ENCODE measurements at regions not wholly inside any gene's neighbourhood (a gene's known extent, or its start where the extent isn't known, plus 50 kb on each side); places are given as distances from the start of the nearest gene placed in this dataset.

- Histone ChIP-seq H3K27ac (no peak overlapping the region), H3K4me1 (no peaks in the 10 kb centered on the region), H3K4me3 (no peak overlapping the region), H3K36me3 (no peaks in the 10 kb centered on the region), H3K27me3 (no peaks in the 10 kb centered on the region), H3K9me3 (no peaks in the 10 kb centered on the region)
- ATAC-seq (no peak), DNase-seq (no peak)
- intact Hi-C loops (cut with DNase I) = no loop called here
- TF ChIP-seq POLR2A (IDR thresholded peaks at IDR 0.05) (no peak), CTCF (IDR thresholded peaks at IDR 0.05) (no peak)
These were observed 107.7 kb upstream of the DCN start for GRCh38 chr12:91290354-91290753.

GRCh38 chr12:91289906-91290305 lies 107.3 kb upstream of the DCN start:
- H3K4me1 ChIP-seq = no peaks in the 10 kb centered on the region
- H3K9me3 ChIP-seq = no peaks in the 10 kb centered on the region
- no peaks in the 10 kb centered on the region for H3K27me3 ChIP-seq
- no peak for DNase-seq
- no peak overlapping the region for H3K4me3 ChIP-seq
- no peak overlapping the region for H3K27ac ChIP-seq
- ATAC-seq = no peak
- intact Hi-C loops (cut with DNase I) = no loop called here
- TF ChIP-seq CTCF (IDR thresholded peaks at IDR 0.05) (no peak), POLR2A (IDR thresholded peaks at IDR 0.05) (no peak)
- H3K36me3 ChIP-seq = no peaks in the 10 kb centered on the region
- 31% methylated on average over 3 of the region's 3 CpGs for WGBS (ENCODE audit: insufficient coverage, low coverage, low lambda C conversion rate, missing lambda C conversion rate)

GRCh38 chr12:91289072-91289471 lies 106.5 kb upstream of the DCN start:
- Histone ChIP-seq H3K27ac (no peak overlapping the region), H3K36me3 (no peaks in the 10 kb centered on the region), H3K27me3 (no peaks in the 10 kb centered on the region), H3K4me1 (no peaks in the 10 kb centered on the region), H3K4me3 (no peak overlapping the region), H3K9me3 (no peaks in the 10 kb centered on the region)
- intact Hi-C loops (cut with DNase I) = no loop called here
- DNase-seq (no peak), ATAC-seq (no peak)
- WGBS (ENCODE audit: insufficient coverage, low coverage, low lambda C conversion rate, missing lambda C conversion rate) = 8% methylated on average over 1 of the region's 1 CpG
- TF ChIP-seq POLR2A (IDR thresholded peaks at IDR 0.05) (no peak), CTCF (IDR thresholded peaks at IDR 0.05) (no peak)

- TF ChIP-seq POLR2A (IDR thresholded peaks at IDR 0.05) = no peak
- TF ChIP-seq CTCF (IDR thresholded peaks at IDR 0.05) = no peak
- H3K27ac ChIP-seq = no peak overlapping the region
- intact Hi-C loops (cut with DNase I) = no loop called here
These were observed 105.1 kb upstream of the DCN start for GRCh38 chr12:91287753-91288152.

GRCh38 chr12:91278126-91278525 lies 95.5 kb upstream of the DCN start:
- DNase-seq = no peak
- Histone ChIP-seq H3K36me3 (no peaks in the 10 kb centered on the region), H3K4me1 (no peaks in the 10 kb centered on the region), H3K9me3 (no peaks in the 10 kb centered on the region), H3K4me3 (no peak overlapping the region), H3K27ac (no peak overlapping the region), H3K27me3 (no peaks in the 10 kb centered on the region)
- TF ChIP-seq POLR2A (IDR thresholded peaks at IDR 0.05) (no peak), CTCF (IDR thresholded peaks at IDR 0.05) (no peak)
- no peak for ATAC-seq
- intact Hi-C loops (cut with DNase I) = no loop called here

More at GRCh38 chr12:91287753-91288152, 105.1 kb upstream of the DCN start:
- ATAC-seq (no peak), DNase-seq (no peak)
- 44% methylated on average over 3 of the region's 3 CpGs for WGBS (ENCODE audit: insufficient coverage, low coverage, low lambda C conversion rate, missing lambda C conversion rate)
- no peaks in the 10 kb centered on the region for H3K27me3 ChIP-seq
- H3K4me3 ChIP-seq = no peak overlapping the region
- no peaks in the 10 kb centered on the region for H3K9me3 ChIP-seq
- no peaks in the 10 kb centered on the region for H3K36me3 ChIP-seq
- H3K4me1 ChIP-seq = no peaks in the 10 kb centered on the region

Data from right lobe of liver (tissue), 6 donors.